ENCODE measurements at regions not wholly inside any gene's neighbourhood (a gene's known extent, or its start where the extent isn't known, plus 50 kb on each side); places are given as distances from the start of the nearest gene placed in this dataset.
A peak's percentile ranks its signal among the peaks of the same experiment; 100 is the strongest.

DNA sequence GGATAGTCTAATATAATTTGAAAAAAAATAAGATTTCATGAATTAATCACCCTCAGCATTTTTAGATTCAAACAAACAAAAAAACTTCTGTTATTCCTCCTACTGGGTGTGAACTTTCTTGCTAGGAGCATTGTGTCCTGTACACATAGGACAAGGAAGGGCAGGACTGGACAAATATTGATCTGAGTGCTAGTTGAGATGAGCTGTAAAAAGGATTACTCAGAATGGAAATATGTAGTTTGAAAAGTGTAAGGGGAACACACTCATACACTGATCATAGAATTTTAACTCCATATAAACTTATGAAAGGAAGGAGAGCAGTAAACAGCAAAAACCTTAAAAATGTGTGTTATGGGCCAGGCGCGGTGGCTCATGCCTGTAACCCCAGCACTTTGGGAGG, 156.5 kb upstream of the ZNF648 start:
- TF ChIP-seq, protein P1, sequence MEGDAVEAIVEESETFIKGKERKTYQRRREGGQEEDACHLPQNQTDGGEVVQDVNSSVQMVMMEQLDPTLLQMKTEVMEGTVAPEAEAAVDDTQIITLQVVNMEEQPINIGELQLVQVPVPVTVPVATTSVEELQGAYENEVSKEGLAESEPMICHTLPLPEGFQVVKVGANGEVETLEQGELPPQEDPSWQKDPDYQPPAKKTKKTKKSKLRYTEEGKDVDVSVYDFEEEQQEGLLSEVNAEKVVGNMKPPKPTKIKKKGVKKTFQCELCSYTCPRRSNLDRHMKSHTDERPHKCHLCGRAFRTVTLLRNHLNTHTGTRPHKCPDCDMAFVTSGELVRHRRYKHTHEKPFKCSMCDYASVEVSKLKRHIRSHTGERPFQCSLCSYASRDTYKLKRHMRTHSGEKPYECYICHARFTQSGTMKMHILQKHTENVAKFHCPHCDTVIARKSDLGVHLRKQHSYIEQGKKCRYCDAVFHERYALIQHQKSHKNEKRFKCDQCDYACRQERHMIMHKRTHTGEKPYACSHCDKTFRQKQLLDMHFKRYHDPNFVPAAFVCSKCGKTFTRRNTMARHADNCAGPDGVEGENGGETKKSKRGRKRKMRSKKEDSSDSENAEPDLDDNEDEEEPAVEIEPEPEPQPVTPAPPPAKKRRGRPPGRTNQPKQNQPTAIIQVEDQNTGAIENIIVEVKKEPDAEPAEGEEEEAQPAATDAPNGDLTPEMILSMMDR (IDR thresholded peaks at IDR 0.05), result no peak
- TF ChIP-seq POLR2AphosphoS5 (IDR thresholded peaks at IDR 0.05), result peak; percentile 80
